ENCODE measurements at regions not wholly inside any gene's neighbourhood (a gene's known extent, or its start where the extent isn't known, plus 50 kb on each side); places are given as distances from the start of the nearest gene placed in this dataset.
A peak's percentile ranks its signal among the peaks of the same experiment; 100 is the strongest.
"Not testable (repeated sequence)": the region's sequence is repeated elsewhere in the genome, so short reads cannot be mapped to it uniquely, and the experiment has no call there.

GRCh38 chr12:73057428-73057827, 785.3 kb downstream of the TRHDE start:
- peak; percentile 19 for DNase-seq

- DNase-seq: no peak
These were observed 793.7 kb downstream of the TRHDE start for GRCh38 chr12:73065913-73066312.

GRCh38 chr12:73067616-73068015, 795.4 kb downstream of the TRHDE start:
- DNase-seq: no peak

GRCh38 chr12:73072214-73072613, 800.0 kb downstream of the TRHDE start:
- no peak for DNase-seq

- DNase-seq: no peak
These were observed 804.6 kb downstream of the TRHDE start for GRCh38 chr12:73076760-73077159.

GRCh38 chr12:73083736-73084135, 811.6 kb downstream of the TRHDE start:
- no peak for DNase-seq

GRCh38 chr12:73106296-73106695, 834.1 kb downstream of the TRHDE start:
- no peak for DNase-seq

GRCh38 chr12:73106896-73107295, 834.7 kb downstream of the TRHDE start:
- no peak for DNase-seq

GRCh38 chr12:73110816-73111215, 838.6 kb downstream of the TRHDE start:
- no peak for DNase-seq

- DNase-seq: no peak
These were observed 840.1 kb downstream of the TRHDE start for GRCh38 chr12:73112035-73112816.

- no peak for DNase-seq
These were observed 852.3 kb downstream of the TRHDE start for GRCh38 chr12:73124480-73124879.

GRCh38 chr12:73125148-73125547, 853.0 kb downstream of the TRHDE start:
- DNase-seq: no peak

GRCh38 chr12:73136386-73136785, 864.2 kb downstream of the TRHDE start:
- no peak for DNase-seq

GRCh38 chr12:73139642-73140041, 867.5 kb downstream of the TRHDE start:
- DNase-seq: not testable (repeated sequence)

GRCh38 chr12:73158341-73158740, 886.2 kb downstream of the TRHDE start:
- no peak for DNase-seq

- peak; percentile 66 for DNase-seq
These were observed 887.8 kb downstream of the TRHDE start for GRCh38 chr12:73159954-73160353.

GRCh38 chr12:73161970-73162369, 889.8 kb downstream of the TRHDE start:
- DNase-seq: no peak

- DNase-seq: no peak
These were observed 908.6 kb downstream of the TRHDE start for GRCh38 chr12:73180734-73181133.

- DNase-seq: no peak
These were observed 909.1 kb downstream of the TRHDE start for GRCh38 chr12:73181244-73181643.

- no peak for DNase-seq
These were observed 913.2 kb downstream of the TRHDE start for GRCh38 chr12:73185403-73185802.

- DNase-seq: no peak
These were observed 914.1 kb downstream of the TRHDE start for GRCh38 chr12:73186272-73186671.

GRCh38 chr12:73187765-73188164, 915.6 kb downstream of the TRHDE start:
- DNase-seq: no peak

GRCh38 chr12:73210548-73211204, 938.5 kb downstream of the TRHDE start:
- DNase-seq: no peak

GRCh38 chr12:73220951-73221350, 948.8 kb downstream of the TRHDE start:
- peak; percentile 9 for DNase-seq

GRCh38 chr12:73221398-73221797, 949.2 kb downstream of the TRHDE start:
- DNase-seq: no peak
